ENCODE measurements at regions not wholly inside any gene's neighbourhood (a gene's known extent, or its start where the extent isn't known, plus 50 kb on each side); places are given as distances from the start of the nearest gene placed in this dataset.

- no peak overlapping the region for H3K4ac ChIP-seq (ENCODE audit: low read depth, low read length)
- dilution Hi-C loops (cut with HindIII; ENCODE audit: low sequenced_read_pairs, unreplicated experiment) = no loop called here
- H2BK120ac ChIP-seq (ENCODE audit: low read depth, low read length) = no peak overlapping the region
- no peaks in the 10 kb centered on the region for H3K79me1 ChIP-seq (ENCODE audit: low read depth in 1 of 2, low read length in 2 of 2)
- H4K8ac ChIP-seq (ENCODE audit: low read depth in 2 of 2, low read length in 2 of 2) = no peak overlapping the region
- no peaks in the 10 kb centered on the region for H3K36me3 ChIP-seq (ENCODE audit: control insufficient read depth, insufficient read depth, low read length)
- no peak overlapping the region for H2BK5ac ChIP-seq (ENCODE audit: low read depth, low read length, poor library complexity, severe bottlenecking)
- ChIA-PET POLR2A (ENCODE audit: unreplicated experiment) (no interaction called here), CTCF (no interaction called here)
- no peak overlapping the region for H2BK15ac ChIP-seq (ENCODE audit: low read depth, low read length)
- no peak overlapping the region for H2AK9ac ChIP-seq (replicated peaks; ENCODE audit: low read depth, low read length, poor library complexity)
- H3K56ac ChIP-seq (ENCODE audit: extremely low read depth, insufficient read depth, low read length) = no peak overlapping the region
- no peak overlapping the region for H3K18ac ChIP-seq (ENCODE audit: low read depth, low read length)
- H3K14ac ChIP-seq (replicated peaks; ENCODE audit: low read depth, low read length) = no peak overlapping the region
- intact Hi-C loops (cut with micrococcal nuclease) = loop anchor here (5.0 kb wide), 1 partner anchor 302 kb away; no protein-coding TSS in a partner anchor
- no peak overlapping the region for H3K27ac ChIP-seq (ENCODE audit: insufficient read depth, low read length)
- no CpG with 5 or more reads among the region's 5 CpGs for WGBS, 2 experiments (ENCODE audit: extremely low coverage in 2 of 2, insufficient read length in 1 of 2)
- no peak overlapping the region for H3K4me3 ChIP-seq (ENCODE audit: insufficient read depth, low read depth, low read length)
- DNase-seq (no peak), ATAC-seq (ENCODE audit: low read depth) (no peak)
- no peaks in the 10 kb centered on the region for H3K4me1 ChIP-seq (ENCODE audit: control insufficient read depth, insufficient read depth, low read length)
- H4K5ac ChIP-seq (ENCODE audit: low read depth, low read length) = no peak overlapping the region
- no peak overlapping the region for H3K23ac ChIP-seq (ENCODE audit: low read depth, low read length)
- TF ChIP-seq CTCF (conservative IDR thresholded peaks at IDR 0.05; ENCODE audit: low read depth, low read length) = no peak
- no peak for TF ChIP-seq SMC3 (IDR thresholded peaks at IDR 0.05; ENCODE audit: low read depth, low read length)
- no peak for TF ChIP-seq CEBPB (IDR thresholded peaks at IDR 0.05; ENCODE audit: low read depth, low read length)
- no peak for TF ChIP-seq MXI1 (IDR thresholded peaks at IDR 0.05; ENCODE audit: borderline replicate concordance, low read depth, low read length)
- TF ChIP-seq ELK1 (IDR thresholded peaks at IDR 0.05; ENCODE audit: borderline replicate concordance, low read depth, low read length) = no peak
- TF ChIP-seq MAFK (IDR thresholded peaks at IDR 0.05; ENCODE audit: low read depth, low read length) = no peak
- no peak for TF ChIP-seq CHD1 (IDR thresholded peaks at IDR 0.05; ENCODE audit: low read depth, low read length)
- no peaks in the 10 kb centered on the region for H3K9me3 ChIP-seq (ENCODE audit: control insufficient read depth, insufficient read depth, low read length)
- H3K27me3 ChIP-seq (ENCODE audit: control insufficient read depth, insufficient read depth, low read length) = no peaks in the 10 kb centered on the region
- H2BK20ac ChIP-seq (ENCODE audit: low read depth, low read length) = no peak overlapping the region
- no peaks in the 10 kb centered on the region for H4K20me1 ChIP-seq (ENCODE audit: insufficient read depth, low read length)
- H3K4me2 ChIP-seq (ENCODE audit: low read depth, low read length) = no peak overlapping the region
- no peak overlapping the region for H4K91ac ChIP-seq (ENCODE audit: insufficient read depth, low read depth, low read length)
- no peak overlapping the region for H2AK5ac ChIP-seq (ENCODE audit: low read depth, low read length)
- BruUV-seq (replicated peaks) = no TSS peak
- in situ Hi-C loops (cut with MboI; ENCODE audit: low sequenced_read_pairs) = no loop called here
- H2AFZ ChIP-seq (replicated peaks; ENCODE audit: low read length, poor library complexity) = no peak overlapping the region
- H3K9ac ChIP-seq (ENCODE audit: low read depth, low read length) = no peak overlapping the region
- no peaks in the 10 kb centered on the region for H3K9me1 ChIP-seq (ENCODE audit: insufficient read depth, low read length)
Observed at GRCh38 chr5:175124821-175125220, 319.2 kb downstream of the DRD1 start.
